ENCODE measurements at regions not wholly inside any gene's neighbourhood (a gene's known extent, or its start where the extent isn't known, plus 50 kb on each side); places are given as distances from the start of the nearest gene placed in this dataset.

- TF ChIP-seq CTCF (IDR thresholded peaks at IDR 0.05) (no peak), POLR2AphosphoS5 (IDR thresholded peaks at IDR 0.05) (no peak), EP300 (IDR thresholded peaks at IDR 0.05) (no peak), POLR2A (IDR thresholded peaks at IDR 0.05) (no peak)
These were observed 392.0 kb upstream of the KCNN2 start for GRCh38 chr5:113969901-113970300.
